Astrocyte of the cerebellum (primary cell): ENCODE measurements at regions not wholly inside any gene's neighbourhood (a gene's known extent, or its start where the extent isn't known, plus 50 kb on each side); places are given as distances from the start of the nearest gene placed in this dataset.

Experiments used
- DNase-seq: peaks from one replicate; pipeline ENCODE4 v3.0.0-alpha.2; 2011; ENCODE audit warnings: low read depth
- H3K4me3 ChIP-seq: 2 replicates; pipeline ENCODE4 v1.5.1; 2011; ENCODE audit warnings: mild to moderate bottlenecking, low read depth, low read length, moderate library complexity
- CTCF ChIP-seq: IDR thresholded peaks from 2 replicates; pipeline ENCODE4 v1.5.1; 2012; ENCODE audit warnings: low read length, low read depth, moderate library complexity, mild to moderate bottlenecking; ENCODE audit errors: missing control alignments
- in situ Hi-C: cut with HindIII; loops from 2 replicates; pipeline ENCODE4 v1.10.0; 2017; ENCODE audit warnings: low sequenced_read_pairs

- DNase-seq: no peak
- in situ Hi-C loops: loop anchor here (5.0 kb wide), 1 partner anchor 80 kb away; no protein-coding TSS in a partner anchor
- no peak for TF ChIP-seq CTCF
- H3K4me3 ChIP-seq: no peak overlapping the region
Measured at GRCh38 chr5:136467632-136468031, 102.3 kb upstream of the TRPC7 start.

GRCh38 chr5:136466041-136466415, 100.7 kb upstream of the TRPC7 start:
- TF ChIP-seq CTCF: no peak
- in situ Hi-C loops: loop anchor here (5.0 kb wide), 1 partner anchor 79 kb away; no protein-coding TSS in a partner anchor
- no peak overlapping the region for H3K4me3 ChIP-seq
- DNase-seq: no peak

DNA sequence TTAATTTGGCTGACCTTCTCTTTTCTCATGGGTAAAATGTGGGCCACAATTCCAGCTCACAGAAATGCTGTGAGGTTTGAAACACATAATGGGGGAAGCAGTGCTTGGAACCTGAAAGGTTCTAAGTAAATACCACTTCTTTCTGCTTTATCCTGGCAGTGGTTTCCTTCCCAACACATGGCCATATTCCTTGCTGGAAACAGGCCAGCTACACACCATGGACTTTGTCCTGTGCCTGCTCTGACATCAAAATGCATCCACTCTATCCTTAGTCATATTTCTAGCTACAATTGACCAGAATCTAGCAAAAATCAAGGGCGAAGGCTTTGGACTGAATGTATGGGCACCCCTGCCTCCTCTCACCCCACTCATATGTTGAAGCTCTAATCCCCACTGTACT, 93.1 kb upstream of the TRPC7 start:
- DNase-seq: no peak
- in situ Hi-C loops: no loop called here

GRCh38 chr5:136457390-136458013, 92.2 kb upstream of the TRPC7 start:
- TF ChIP-seq CTCF: no peak
- no peak for DNase-seq
- no peak overlapping the region for H3K4me3 ChIP-seq
- in situ Hi-C loops: no loop called here

More for the DNA sequence above, 93.1 kb upstream of the TRPC7 start:
- no peak overlapping the region for H3K4me3 ChIP-seq
- no peak for TF ChIP-seq CTCF

DNA sequence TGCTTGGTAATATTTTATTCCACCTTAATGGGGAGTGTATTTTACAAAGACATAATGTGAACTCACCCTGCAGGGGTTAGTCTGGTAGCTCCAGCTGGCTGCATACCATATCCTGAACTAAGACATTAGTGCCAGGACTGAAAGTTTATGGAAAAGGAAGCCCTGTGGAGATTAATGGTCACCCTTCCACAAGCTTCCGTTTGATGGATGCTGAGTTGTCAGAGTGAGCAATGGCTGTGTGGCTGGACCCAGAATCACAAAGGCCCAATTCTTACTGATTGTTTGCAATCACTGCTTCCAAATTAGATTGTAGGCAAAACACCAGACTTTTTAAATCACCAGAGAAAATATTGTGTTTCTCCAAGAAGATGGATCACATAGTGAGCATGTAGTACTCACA, 90.1 kb upstream of the TRPC7 start:
- in situ Hi-C loops: no loop called here
- H3K4me3 ChIP-seq: no peak overlapping the region
- no peak for TF ChIP-seq CTCF
- DNase-seq: no peak

DNA sequence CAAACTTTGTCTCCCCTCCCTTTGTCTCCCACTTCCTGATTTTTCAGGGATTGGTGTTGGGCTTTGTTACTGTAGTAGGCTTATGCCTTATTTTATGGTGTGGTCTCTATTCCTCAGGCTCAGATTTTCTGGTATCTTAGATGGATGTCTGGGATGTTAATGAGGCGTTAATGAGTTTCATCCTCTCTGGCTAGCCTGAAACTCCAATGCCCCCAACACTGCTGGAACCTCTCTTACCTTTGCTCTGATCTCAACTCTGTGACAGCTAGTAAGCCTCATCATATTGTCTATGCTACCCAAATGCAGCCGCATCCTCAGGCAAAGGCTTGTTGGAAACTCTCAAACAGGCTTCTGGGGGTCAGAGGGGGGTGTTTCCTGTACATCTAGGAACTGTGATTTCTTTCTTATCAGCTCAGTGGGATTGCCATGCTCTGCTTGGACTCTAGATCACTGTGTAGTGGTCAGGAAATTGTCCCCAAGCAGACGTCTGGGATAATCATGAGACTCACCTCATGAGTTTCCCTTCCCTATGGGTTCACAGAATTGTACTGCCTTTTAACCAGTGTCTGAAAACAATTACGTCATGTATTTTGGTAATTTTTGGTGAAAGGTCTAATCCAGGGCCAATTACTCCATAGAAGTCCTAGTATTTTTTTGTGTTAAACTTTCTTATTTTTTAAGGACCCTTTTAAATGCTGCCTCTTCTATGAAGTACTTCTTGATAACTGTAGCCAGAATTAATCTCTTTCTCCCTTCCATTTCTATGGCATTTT, 88.8 kb upstream of the TRPC7 start:
- no peak for TF ChIP-seq CTCF
- DNase-seq: no peak
- in situ Hi-C loops: no loop called here
- H3K4me3 ChIP-seq: no peak overlapping the region
